ENCODE measurements at regions not wholly inside any gene's neighbourhood (a gene's known extent, or its start where the extent isn't known, plus 50 kb on each side); places are given as distances from the start of the nearest gene placed in this dataset.

- DNase-seq (ENCODE audit: low read depth in 1 of 2, low spot score in 1 of 2), result no peak
- no peaks in the 10 kb centered on the region for H3K9me3 ChIP-seq (ENCODE audit: low read depth)
- H3K4me3 ChIP-seq, result no peak overlapping the region
- no peaks in the 10 kb centered on the region for H3K27me3 ChIP-seq
- no peak overlapping the region for H3K27ac ChIP-seq
- TF ChIP-seq CTCF (IDR thresholded peaks at IDR 0.05; ENCODE audit: low read depth, low read length), result no peak
- H3K36me3 ChIP-seq, result no peaks in the 10 kb centered on the region
- H3K4me1 ChIP-seq (ENCODE audit: low read depth), result no peaks in the 10 kb centered on the region
These were observed 480.4 kb downstream of the CDH8 start for GRCh38 chr16:61555718-61556441.

GRCh38 chr16:61549327-61549726 is 486.9 kb downstream of the CDH8 start:
- H3K27ac ChIP-seq, result no peak overlapping the region

DNA sequence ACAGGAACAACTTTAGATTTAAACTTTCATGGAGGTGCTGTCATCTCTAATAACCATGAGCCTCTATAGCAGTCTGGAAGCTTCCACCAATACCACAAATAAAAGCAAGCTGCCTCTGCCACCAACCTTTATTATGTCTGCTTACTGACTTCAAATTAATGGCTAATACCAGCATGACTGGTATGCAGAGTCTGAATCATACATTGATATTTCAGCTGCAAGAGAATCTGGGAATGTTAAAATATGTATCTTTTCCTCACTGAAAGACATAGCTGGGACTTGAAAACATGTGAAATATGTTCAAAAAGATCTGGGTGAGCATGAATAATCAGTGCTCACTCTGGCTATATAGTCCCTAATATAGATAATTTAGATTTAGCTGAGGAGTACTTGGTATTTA is 488.6 kb downstream of the CDH8 start:
- H3K4me3 ChIP-seq, result no peak overlapping the region
- no peaks in the 10 kb centered on the region for H3K9me3 ChIP-seq (ENCODE audit: low read depth)
- no peak for TF ChIP-seq CTCF (IDR thresholded peaks at IDR 0.05; ENCODE audit: low read depth, low read length)
- H3K27me3 ChIP-seq, result no peaks in the 10 kb centered on the region
- no peak overlapping the region for H3K27ac ChIP-seq
- H3K36me3 ChIP-seq, result no peaks in the 10 kb centered on the region
- no peaks in the 10 kb centered on the region for H3K4me1 ChIP-seq (ENCODE audit: low read depth)
- no peak for DNase-seq (ENCODE audit: low read depth in 1 of 2, low spot score in 1 of 2)

More at GRCh38 chr16:61549327-61549726, 486.9 kb downstream of the CDH8 start:
- H3K4me3 ChIP-seq, result no peak overlapping the region
- H3K27me3 ChIP-seq, result no peaks in the 10 kb centered on the region
- DNase-seq (ENCODE audit: low read depth in 1 of 2, low spot score in 1 of 2), result no peak
- H3K4me1 ChIP-seq (ENCODE audit: low read depth), result no peaks in the 10 kb centered on the region
- H3K36me3 ChIP-seq, result no peaks in the 10 kb centered on the region
- TF ChIP-seq CTCF (IDR thresholded peaks at IDR 0.05; ENCODE audit: low read depth, low read length), result no peak
- no peaks in the 10 kb centered on the region for H3K9me3 ChIP-seq (ENCODE audit: low read depth)

DNA sequence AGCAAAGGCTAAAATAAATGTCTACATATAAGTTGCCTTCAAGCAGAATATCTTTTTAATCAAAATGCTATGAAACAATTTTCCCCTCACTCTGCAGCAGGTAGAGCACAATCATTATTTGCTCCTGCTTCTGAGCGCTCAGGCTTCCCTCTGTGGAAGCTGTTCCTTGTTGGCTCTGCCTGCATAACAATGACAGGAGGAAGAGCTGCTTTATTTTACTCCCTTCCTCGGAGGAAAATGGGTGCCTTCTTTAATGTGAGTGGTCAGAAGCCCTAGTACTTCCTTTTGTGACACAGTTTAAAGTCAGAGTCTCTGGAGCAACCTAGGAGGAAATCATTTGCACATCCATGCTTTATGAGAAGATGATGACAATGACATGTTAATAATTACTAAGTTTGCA is 492.1 kb downstream of the CDH8 start:
- no peaks in the 10 kb centered on the region for H3K4me1 ChIP-seq (ENCODE audit: low read depth)
- DNase-seq (ENCODE audit: low read depth in 1 of 2, low spot score in 1 of 2), result no peak
- no peaks in the 10 kb centered on the region for H3K9me3 ChIP-seq (ENCODE audit: low read depth)
- TF ChIP-seq CTCF (IDR thresholded peaks at IDR 0.05; ENCODE audit: low read depth, low read length), result no peak
- no peaks in the 10 kb centered on the region for H3K27me3 ChIP-seq
- H3K36me3 ChIP-seq, result no peaks in the 10 kb centered on the region
- no peak overlapping the region for H3K4me3 ChIP-seq
- no peak overlapping the region for H3K27ac ChIP-seq

DNA sequence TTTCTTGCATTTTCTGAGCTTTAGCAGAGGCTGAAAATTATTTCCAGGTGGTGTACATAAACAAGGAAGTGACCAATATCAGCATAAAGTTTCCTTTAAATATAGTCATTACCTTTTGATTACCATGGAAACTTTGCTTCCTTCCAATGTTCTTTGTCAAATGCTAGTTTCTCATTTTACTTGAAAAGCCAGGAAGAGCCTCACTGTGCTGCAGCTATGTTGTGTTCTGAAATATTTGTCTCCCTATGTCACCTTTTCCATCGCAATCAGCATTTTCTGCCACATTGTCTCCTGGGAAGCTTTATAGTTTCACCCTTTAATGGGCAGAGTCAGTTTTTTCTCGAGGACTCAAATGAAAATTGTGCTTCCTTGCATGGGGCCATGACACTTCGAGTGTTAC is 496.0 kb downstream of the CDH8 start:
- Histone ChIP-seq H3K4me3 (no peak overlapping the region), H3K27ac (no peak overlapping the region), H3K9me3 (ENCODE audit: low read depth) (no peaks in the 10 kb centered on the region), H3K36me3 (no peaks in the 10 kb centered on the region), H3K4me1 (ENCODE audit: low read depth) (no peaks in the 10 kb centered on the region), H3K27me3 (no peaks in the 10 kb centered on the region)
- DNase-seq (ENCODE audit: low read depth in 1 of 2, low spot score in 1 of 2), result no peak
- no peak for TF ChIP-seq CTCF (IDR thresholded peaks at IDR 0.05; ENCODE audit: low read depth, low read length)

Data from cardiac muscle cell (in vitro differentiated cells and primary cell).